DMS79 treated with DMSO at 0.1 percent for 48 hours (cell line): ENCODE measurements at regions not wholly inside any gene's neighbourhood (a gene's known extent, or its start where the extent isn't known, plus 50 kb on each side); places are given as distances from the start of the nearest gene placed in this dataset.
"Not testable (repeated sequence)": the region's sequence is repeated elsewhere in the genome, so short reads cannot be mapped to it uniquely, and the experiment has no call there.

ENCODE experiments used
- DNase-seq: peaks from one replicate; lab custom pipeline; 2025; lab: John Stamatoyannopoulos, UW

- no peak for DNase-seq
Observed at GRCh38 chr5:145574889-145575573, 260.1 kb downstream of the PRELID2 start.

- no peak for DNase-seq
Observed at GRCh38 chr5:145568581-145568980, 266.6 kb downstream of the PRELID2 start.

- no peak for DNase-seq
Observed at GRCh38 chr5:145562931-145563330, 272.2 kb downstream of the PRELID2 start.

- DNase-seq: no peak
Observed at GRCh38 chr5:145558288-145558687, 276.9 kb downstream of the PRELID2 start.

DNA sequence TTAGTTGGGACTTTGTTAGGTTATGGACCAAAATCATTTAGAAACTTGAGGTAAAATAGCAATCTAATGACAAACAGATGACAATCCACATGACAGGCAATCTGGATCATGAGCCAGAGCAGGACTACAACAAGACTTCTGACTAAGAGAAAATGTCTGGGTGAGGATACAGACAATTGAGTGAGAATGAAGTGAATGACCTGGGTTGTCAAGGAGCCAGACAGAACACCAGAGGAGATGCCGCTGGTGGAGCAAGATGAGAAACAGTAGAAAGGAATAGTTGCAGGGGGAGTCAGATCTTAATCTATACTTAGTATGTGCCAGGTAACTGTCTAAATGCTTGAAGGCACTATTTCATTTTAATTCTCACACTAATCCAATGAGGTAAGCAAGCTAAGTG lies 277.8 kb downstream of the PRELID2 start:
- DNase-seq: no peak

DNA sequence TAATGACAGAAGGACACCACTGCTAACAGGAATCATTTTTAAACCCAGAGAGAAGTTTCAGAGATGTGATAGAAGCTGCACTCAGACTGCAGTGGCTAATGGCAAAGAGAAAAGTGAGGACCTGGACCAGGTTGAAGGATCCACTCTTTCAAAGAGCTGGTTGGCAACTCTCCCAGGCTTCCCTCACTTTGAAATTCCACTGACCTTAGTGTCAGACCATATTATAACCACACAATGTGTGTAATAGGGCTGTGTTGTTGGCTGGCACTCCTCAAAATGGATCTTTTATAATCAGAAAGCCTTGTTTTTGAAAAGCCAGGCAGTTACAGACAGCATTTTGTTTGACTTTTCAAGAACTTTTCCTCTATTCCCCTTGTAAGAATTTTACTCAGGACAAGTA lies 280.7 kb downstream of the PRELID2 start:
- no peak for DNase-seq

DNA sequence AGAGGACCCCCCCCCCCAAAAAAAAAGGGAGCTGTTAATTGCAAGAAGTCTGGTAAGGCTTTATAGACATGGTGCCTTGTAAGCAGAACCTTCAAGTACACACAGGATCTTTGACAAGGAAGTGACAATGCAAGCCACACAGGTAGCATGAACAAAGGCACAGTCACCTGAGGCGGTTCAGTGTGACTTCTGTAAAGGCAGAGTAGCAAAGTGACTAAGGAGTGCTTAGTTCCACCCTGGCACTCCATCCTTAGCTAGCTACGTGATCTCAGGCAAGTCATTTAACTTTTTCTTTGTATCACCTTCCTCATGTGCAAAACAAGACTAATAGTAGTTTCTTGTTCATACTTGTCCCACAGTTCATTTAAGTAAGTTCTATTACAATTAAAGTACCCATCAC lies 282.0 kb downstream of the PRELID2 start:
- no peak for DNase-seq

DNA sequence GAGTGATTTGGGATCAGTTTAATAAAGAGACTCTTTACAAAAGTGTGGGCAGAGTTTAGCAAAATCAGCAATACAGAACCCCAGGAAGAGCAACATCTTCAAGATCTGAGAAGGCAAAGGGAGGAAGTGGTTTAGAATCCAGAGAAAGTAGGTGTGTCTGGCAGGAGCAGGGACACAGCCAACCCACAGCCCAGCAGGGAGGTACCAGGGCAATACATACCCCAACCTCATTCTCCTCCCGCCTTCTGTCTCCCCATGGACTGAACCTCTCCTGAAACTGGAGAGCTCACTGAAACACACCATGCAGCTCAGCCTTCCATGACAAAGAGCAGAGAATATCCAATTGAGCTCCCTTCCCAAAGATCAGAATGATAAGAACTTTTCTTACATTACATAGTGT lies 283.4 kb downstream of the PRELID2 start:
- no peak for DNase-seq

GRCh38 chr5:145548097-145548496 lies 287.0 kb downstream of the PRELID2 start:
- no peak for DNase-seq

GRCh38 chr5:145544401-145544800 lies 290.7 kb downstream of the PRELID2 start:
- DNase-seq: no peak

DNA sequence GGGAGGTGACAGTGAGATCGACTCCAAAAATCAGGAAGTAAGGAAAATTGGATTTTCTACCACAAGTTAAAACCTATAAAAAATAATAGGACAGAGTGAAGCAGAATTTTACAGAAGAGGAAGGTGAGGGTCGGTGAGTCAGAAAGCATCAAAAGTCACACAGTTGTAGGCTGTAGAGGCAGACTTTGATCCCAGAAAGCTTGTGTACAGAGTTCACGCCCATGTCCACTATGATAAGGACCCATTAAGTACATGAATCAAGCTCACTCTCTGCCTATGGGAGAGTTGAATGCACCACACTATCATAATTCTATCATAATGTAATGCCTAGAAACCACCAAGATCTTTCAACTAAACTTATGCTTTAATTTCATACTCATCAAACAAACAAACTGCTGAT lies 291.2 kb downstream of the PRELID2 start:
- no peak for DNase-seq

DNA sequence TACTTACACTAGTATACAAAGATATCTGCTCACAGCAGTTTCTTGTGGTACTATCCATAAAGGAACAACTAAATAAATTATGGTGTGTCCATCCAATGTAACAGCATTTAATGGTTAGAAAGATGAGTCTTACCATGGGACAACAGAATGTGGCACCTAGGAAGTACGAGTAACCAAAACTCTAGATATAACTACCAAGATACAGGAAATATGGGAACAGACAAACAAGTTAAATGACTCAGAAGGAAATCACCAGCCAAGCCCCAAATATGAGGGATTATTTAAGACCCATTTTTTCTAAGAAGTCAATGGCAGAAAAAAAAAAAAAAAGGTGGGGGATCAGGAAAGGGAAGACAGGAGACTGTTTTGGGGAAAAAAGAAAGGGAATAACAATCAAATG lies 294.8 kb downstream of the PRELID2 start:
- no peak for DNase-seq

DNA sequence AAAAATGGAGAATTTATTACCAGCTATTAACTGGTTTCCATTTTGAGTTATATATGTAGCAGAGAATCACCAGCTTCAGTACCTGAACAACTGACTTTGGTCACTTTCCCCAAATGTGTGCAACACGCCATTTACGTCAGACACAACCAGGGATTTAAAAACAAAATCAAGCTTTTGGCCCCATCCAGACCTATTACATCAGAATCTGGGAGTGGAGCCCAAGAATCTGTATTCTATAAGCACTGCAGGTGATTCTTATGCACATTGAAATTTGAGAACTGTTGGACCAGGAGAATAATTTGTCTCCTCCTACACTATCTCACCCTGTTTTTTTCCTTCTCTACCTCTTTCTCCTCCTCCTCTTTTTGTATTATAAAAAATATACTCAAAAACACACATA lies 295.9 kb downstream of the PRELID2 start:
- no peak for DNase-seq

GRCh38 chr5:145536133-145536532 lies 299.0 kb downstream of the PRELID2 start:
- DNase-seq: no peak

GRCh38 chr5:145531038-145531734 lies 304.0 kb downstream of the PRELID2 start:
- DNase-seq: no peak

- DNase-seq: no peak
Observed at GRCh38 chr5:145521523-145521922, 313.6 kb downstream of the PRELID2 start.

- no peak for DNase-seq
Observed at GRCh38 chr5:145521066-145521465, 314.1 kb downstream of the PRELID2 start.

DNA sequence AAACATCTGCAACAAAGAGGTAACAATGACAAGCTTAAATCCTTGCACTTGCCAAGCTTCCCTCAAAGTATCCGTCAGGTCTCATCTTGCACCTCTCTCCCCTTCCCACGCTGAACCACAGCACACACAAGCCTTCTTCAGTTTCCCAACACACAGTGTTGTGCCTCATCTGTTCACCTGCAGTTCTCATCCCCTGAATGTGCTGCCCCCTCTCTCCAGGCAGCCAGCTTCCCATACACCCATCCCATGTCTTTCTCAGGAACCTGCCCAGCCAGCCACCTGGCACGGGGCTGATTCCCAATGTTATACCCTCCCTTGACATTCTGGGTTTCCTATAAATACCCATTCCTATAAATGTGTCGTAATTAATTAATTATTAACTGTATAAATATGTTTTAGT lies 314.8 kb downstream of the PRELID2 start:
- no peak for DNase-seq

- not testable (repeated sequence) for DNase-seq
Observed at GRCh38 chr5:145517588-145517987, 317.6 kb downstream of the PRELID2 start.

DNA sequence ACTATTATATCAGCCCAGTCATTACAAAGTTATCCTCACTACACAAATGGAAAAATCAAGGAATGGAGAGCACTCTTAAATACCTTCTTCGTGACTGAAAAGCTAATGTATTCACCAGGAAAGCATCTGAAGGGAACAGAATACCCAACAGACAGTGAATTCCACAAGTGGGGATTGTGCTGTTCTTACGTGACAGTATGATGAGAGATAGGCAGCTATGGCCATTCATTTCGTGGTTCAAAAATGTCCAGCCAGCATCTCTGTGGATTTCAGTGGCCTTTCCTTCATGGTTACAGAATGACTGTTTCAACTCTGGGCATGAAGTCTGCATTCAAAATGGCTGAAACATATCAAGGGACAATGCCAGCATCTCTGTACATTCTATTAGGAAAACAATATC lies 323.8 kb downstream of the PRELID2 start:
- DNase-seq: no peak

- no peak for DNase-seq
Observed at GRCh38 chr5:145510769-145511168, 324.4 kb downstream of the PRELID2 start.

DNA sequence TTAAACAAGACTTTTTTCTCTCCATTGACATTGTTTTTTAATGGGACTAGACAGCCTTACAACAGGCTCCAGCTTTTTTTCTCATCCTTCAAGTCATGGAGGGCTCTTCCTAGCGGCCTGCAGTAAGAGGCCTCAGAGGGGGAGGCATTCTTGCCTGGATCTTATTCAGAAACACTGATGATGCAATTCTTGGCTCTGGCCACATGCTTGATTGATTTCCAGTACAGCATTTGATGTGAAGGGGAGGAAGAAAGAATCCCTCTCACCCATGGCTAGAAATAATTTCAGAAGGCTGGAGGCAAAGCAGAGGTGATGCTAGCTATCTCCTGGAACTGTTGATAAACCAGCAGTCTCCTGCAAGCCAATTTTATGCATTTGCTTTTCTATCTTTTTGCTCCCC lies 324.8 kb downstream of the PRELID2 start:
- DNase-seq: no peak

- DNase-seq: no peak
Observed at GRCh38 chr5:145509336-145510136, 325.6 kb downstream of the PRELID2 start.
